H4 (cell line): ENCODE measurements at regions not wholly inside any gene's neighbourhood (a gene's known extent, or its start where the extent isn't known, plus 50 kb on each side); places are given as distances from the start of the nearest gene placed in this dataset.
"Not testable (repeated sequence)": the region's sequence is repeated elsewhere in the genome, so short reads cannot be mapped to it uniquely, and the experiment has no call there.

ENCODE experiments used
- DNase-seq: peaks from one replicate; pipeline ENCODE4 v3.0.0-alpha.2; 2015; ENCODE audit warnings: low spot score

DNA sequence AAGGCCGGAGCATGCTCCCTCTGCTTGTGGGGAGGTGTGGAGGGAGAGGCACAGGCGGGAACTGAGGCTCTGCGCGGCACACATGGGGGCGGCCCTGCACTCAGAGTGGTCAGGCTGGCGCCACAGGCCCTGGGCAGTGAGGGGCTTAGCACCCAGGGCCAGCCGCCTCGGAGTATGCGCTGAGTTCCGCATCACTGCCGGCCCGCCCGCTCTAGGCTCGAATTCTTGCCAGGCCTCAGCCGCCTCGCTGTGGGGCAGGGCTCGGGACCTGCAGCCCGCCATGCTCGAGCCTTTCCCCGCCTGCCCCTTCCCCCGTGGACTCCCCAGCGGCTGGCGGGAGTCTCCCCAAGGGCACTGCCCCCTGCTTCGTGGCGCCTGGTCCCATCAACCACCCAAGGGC is 905.9 kb downstream of the SPATA31A6 start:
- DNase-seq, result not testable (repeated sequence)

DNA sequence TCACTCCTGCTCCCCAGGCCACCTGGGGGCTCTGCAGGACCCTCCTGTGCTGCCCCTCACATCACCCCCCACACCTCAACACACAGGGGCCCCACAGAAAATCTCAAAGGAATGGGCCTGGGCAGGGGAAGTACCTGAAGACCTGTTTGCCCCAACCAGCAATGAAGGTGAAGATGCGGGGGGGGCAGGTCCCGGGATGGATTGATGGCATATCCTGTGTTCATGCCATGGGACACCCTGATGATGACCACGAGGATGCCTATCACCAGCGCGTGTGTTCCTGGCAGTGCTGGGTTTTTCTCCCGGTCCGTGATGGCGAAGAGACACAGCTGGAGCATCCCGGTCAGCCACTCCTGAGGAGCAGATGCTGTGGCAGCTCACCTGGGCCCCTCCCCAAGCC is 926.9 kb downstream of the SPATA31A6 start:
- not testable (repeated sequence) for DNase-seq

DNA sequence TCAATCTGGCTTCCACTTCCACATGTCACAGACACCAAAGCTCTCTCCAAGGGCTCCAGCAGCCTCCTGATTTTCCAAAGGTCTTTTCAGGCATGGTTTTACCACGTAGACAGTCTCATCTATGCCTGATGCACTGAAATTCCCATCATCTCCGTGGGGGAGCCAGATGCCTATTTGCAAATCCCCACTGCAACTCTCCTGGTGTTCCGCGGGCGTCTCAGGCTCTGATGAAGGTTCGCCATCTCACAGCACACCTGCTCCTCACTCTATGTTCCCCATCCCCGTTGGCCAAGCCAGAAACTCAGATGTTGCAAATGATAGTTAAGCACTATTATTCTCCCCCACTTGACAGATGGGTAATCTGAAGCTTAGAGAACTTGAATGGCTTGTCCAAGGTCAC is 929.4 kb downstream of the SPATA31A6 start:
- not testable (repeated sequence) for DNase-seq

- DNase-seq, result peak; percentile 28
Observed at GRCh38 chr9:43115813-43116229, 932.4 kb downstream of the SPATA31A6 start.

DNA sequence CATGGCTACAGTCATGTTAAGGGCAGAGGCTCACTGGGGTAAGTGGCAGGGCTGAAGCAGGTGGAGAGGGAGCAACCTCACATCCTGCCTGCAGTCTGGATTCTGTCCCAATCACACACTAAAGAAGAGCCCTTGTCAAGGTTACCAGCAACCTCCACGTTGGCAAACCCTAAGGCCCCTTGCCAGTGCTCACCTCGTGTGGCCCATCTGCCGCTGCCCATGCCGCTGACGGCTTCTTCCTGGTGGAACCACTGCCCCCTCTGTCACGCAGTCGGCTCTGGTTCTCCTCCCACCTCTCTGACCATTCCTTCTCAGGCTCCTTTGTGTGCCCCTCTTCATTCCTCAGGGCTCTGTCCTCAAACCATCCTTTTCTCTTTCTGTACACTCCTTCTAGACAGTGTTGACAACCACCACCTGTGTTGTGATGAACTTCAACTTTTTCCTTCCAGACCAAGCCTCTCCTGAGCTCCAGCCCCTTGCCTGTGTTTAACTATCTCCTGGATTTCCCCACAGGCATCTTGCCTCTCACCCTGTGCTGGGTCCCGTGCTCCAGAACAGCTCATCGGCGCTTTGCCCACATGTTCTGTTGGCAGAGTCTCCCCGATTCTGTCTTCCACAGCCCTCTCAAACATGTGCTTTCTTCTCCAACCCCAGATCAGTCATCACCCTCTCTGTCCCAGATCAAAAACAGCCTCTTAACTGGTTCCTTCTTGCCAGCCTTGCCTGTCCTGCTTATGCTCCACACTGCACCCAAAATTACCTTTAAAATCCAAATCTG is 934.8 kb downstream of the SPATA31A6 start:
- DNase-seq, result not testable (repeated sequence)

GRCh38 chr9:43119565-43119964 is 936.1 kb downstream of the SPATA31A6 start:
- not testable (repeated sequence) for DNase-seq

DNA sequence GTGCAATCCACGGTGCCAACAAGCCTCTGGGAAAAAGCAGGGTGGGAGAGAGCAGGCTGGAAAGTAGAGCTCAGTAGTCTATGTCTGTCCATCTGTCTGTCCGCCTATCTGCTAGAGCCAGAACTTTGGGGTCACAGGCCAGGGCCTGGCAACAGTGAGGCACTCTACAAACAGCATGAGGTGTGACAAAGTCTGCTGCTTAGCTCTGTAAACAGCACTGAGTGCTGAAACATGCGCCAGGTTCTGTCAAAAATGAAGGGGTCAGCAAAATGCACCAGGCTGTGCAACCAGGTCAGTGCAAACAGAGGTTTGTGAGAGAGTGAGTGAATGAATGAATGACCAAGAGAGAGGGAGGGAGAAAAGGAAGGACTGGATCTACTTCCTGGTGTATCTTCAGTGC is 936.5 kb downstream of the SPATA31A6 start:
- not testable (repeated sequence) for DNase-seq

DNA sequence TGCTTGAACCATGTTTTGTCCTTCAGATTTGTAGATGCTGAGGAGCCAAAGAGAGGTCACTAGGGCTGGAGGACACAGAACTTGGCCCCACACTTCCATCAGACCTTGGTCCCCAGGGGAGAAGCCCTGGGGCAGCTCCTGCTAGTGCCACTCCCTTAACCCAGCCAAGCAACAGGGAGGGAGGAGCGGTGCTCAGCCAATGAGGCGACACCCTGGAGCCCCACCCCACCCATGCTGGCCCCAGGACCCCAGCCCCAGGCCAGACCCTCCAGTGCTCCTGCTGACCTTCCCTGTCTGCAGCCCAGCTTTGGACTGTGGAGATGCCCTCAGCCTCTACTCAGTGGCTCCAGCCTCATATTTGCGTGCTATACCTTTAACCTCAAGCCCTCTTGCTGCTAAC is 942.4 kb downstream of the SPATA31A6 start:
- not testable (repeated sequence) for DNase-seq

DNA sequence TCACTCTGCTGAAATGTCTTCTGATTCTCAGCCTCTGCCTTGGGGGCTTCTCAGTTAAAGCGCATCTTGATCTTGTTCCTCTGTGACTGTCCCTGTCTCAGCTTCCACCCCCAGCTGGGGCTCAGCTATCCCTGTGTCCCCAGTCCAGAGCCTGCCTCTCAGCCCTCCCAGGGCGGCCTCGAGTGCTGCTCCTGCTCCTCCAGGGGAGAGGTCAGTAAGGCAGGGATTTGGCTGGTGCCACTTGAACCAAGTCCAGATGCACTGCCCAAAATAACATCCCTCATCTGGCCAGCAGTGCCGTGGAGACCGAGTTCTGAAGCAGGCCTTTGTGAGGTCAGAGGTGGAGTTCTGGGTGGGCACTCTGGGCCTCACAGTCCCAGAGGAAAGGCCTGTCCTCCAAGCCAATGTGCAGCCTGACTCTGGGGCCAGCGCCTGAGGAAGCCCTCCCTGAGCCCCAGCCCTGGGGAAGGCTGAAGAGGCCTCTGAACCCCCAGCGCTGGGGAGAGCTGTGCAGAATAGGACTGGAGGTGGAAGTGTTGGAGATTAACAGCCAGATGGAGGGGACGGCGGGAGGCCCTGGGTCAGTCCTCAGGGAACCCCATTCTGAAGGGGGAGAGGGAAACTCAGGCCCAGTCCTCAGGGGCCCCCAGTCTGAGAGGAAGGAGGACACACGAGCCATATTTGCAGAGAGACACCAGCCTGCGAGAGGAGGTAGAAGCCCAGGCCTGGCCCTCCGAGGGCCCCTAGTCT is 943.7 kb downstream of the SPATA31A6 start:
- not testable (repeated sequence) for DNase-seq

DNA sequence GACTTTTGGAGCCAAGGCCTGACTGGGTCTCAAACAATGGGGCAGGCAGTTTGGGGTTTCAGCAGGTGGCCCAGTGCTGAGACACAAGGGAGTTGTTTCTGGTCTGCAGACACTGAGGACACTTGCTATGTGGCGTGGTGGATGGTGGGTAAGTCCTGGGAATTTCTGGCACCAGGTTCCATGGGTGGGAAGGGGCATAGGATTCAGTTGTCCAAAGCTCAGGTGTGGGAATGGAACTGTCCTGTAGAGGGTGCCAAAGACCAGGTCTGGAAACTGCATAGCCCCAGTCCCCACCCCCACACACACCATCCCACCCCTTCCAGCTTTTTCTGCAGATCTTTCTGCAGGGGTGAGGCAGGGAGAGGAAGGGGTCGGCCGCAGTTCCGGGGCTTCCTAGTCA is 944.5 kb downstream of the SPATA31A6 start:
- DNase-seq, result not testable (repeated sequence)

GRCh38 chr9:43130744-43131171 is 947.3 kb downstream of the SPATA31A6 start:
- DNase-seq, result peak; percentile 8

GRCh38 chr9:43135440-43135839 is 952.0 kb downstream of the SPATA31A6 start:
- DNase-seq, result peak; percentile 8

- DNase-seq, result not testable (repeated sequence)
Observed at GRCh38 chr9:43138909-43139308, 955.5 kb downstream of the SPATA31A6 start.

DNA sequence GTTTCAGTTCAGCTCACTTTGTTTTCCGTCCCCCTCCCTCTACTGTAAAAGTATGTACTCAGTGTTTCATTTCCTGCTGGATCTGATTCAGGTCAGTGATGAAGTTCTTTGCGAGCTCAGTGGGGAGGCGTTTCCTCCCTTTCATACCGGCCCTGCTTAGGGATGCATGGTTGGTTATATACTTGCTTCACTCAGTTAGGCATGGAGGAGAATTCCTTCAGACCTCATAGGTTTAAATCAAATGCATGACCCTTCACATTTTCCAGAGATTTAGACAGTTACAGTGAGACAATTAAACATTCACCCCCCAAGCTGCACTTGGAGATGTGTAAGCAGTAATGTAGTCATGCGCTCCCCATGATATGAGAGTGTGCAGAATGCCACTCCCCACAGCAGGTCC is 955.9 kb downstream of the SPATA31A6 start:
- not testable (repeated sequence) for DNase-seq

DNA sequence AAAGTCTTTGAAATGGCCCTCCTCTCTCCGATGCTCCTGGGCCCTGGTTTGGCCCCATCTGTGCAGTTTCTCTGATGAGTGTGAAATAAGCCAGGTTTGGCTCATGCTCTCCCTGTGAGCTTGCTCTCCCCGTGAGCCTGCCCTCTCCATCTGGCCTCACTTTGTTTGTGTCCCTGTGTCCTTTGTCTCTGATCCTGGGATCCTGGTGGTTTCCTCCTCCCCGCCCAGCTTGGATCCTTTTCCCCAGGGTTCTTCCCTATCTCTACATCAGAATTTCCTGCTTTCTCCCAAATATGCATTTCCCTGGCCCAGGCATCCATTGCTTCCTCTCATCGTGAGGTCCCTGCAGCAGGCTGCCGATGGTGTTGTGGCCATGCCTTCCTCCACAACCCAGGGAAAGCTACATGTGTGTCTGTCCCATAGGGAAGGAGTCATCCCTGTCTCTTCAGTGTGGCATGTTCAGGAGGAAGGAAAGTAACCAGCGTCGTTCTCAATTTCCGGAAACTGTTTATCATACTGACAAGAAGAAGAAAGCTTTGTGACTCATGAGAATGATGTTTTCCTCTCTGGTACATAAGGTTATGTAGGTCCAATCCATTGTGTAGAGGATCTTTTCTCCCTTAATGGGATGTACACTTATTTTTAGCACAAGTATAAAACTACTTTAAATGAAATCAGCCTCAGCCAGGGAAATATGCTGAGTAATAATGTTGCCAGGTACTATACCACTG is 956.6 kb downstream of the SPATA31A6 start:
- peak; percentile 24 for DNase-seq
